GM19324 (cell line): ENCODE measurements at regions not wholly inside any gene's neighbourhood (a gene's known extent, or its start where the extent isn't known, plus 50 kb on each side); places are given as distances from the start of the nearest gene placed in this dataset.

Source experiments
- ATAC-seq: cut with Tn5 transposase; IDR thresholded peaks from one replicate; pipeline ENCODE4 v1.9.1; 2021; ENCODE audit warnings: mild to moderate bottlenecking, moderate library complexity; ENCODE audit not compliant: unreplicated experiment, low FRiP score

DNA sequence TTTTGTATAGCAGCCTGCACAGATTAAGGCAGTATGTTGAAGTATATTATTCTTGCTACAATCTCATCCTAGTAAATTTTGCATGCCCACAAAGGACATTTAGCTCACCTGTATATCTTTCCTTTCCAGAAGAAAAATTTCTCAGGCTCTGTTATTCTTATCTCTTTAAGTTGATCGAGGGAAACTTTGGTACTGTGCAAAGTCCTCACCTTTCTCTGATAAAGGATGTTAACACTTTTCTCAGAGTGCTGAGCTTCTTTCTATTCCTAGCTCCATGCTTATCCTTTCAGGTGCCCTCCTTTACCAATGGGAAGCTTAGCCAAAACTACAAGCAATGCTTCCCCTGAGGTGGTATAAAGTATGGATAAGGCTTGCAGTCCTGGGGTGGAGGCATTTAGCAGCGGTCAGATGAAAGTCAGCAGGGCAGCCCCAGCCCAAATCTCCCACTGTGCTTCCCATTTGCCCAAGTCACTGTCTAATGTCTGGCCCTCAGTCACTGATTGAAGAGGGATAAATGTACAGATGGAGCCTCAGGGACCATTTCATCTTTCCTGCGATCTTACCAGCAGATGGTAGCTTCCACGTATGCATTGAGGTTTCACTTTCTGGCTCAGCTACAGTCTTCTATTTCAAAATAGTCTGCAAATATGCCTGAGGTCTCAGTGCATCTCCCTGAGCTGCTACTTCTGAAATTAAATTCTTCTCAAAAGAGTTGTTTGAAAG lies 127.8 kb upstream of the P2RY1 start:
- no peak for ATAC-seq

DNA sequence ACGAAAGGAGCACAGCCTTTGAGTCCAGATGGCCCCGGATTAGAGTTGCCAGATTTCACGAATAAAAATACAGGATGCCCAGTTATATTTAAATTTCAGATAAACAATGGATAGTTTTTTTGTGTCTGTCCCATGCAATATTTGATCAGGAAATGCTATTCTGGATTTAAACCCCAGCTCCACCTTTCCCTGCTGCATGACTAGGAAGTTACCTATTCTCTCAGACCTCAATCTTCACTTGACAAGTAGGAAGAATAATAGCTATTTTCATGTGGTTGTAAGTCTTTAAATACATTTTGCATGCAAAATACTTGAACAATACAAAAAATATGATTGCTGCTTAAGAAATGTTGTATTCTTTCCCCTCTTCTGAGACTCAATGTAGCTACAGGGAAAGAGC lies 125.3 kb upstream of the P2RY1 start:
- ATAC-seq, result no peak

DNA sequence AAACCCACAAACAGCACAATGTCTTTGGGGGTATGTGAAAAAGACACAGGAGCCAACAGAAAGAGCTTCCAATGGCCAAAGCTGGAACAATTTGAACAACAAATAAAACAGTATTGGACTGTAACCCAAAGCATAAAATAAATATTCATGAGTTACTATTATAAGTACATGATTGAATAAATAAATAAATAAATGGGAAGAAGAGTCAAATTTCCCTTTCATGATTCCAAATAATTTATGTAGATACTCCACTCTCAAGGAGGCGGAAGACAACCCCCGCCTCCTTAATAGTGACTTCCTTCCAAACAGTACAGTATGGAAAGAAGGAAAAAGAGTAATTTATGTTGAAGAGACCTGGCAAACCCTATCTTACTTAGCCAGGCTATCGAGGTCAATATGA lies 124.4 kb upstream of the P2RY1 start:
- no peak for ATAC-seq

DNA sequence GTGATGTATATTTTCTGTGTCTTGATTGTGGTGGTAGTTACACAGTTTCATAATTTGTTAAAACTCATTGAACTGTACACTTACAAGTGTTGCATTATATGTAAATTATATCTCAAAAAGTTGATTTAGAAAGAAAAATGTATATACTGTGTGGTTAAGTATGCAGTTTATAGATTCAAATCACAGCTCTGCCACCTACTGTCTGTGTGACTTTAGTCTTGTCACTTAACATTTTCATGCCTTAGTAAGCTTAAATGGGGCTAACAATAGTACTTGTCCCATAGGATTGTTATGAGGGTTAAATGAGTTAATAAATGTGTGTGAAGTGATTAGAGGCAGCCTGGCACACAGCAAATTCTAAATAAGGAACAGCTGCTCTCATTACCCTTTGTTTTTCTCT lies 120.9 kb upstream of the P2RY1 start:
- no peak for ATAC-seq

DNA sequence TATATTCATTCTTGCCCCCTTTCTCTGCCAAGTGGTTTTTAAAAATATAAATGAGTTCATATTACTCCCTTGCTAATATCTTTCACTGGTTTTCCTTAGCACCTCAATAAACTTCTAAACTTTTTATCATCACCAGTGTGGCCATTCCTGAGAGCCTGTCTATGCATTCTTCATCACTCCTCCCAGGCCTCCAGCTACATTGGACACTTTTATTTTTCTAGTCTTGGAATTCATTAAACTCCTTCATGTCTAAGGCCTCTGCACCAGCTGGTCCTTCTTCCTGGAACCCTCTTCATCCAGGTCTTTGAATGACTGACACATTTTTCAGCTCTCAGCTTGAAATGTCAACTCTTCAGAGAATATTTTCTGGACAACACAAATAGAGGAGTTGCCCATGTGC lies 120.4 kb upstream of the P2RY1 start:
- ATAC-seq, result no peak

DNA sequence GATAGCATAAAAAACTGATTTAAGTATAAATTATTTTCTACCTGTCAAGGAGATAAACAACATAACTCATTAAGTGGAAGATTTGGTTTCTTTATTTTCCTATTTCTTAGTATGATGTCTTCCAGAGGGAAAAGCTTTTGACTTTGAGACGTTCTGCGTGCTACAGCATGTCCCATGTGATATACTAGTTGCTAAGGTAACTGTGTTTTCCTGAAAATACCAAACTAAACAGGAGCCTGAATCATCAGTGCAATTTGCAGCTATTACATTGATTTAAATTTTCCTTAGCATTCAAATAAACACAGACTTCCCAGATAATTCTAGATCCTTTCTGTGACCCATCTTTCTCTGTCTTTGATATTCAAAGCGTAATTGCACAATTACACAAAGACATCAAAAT lies 117.7 kb upstream of the P2RY1 start:
- no peak for ATAC-seq

DNA sequence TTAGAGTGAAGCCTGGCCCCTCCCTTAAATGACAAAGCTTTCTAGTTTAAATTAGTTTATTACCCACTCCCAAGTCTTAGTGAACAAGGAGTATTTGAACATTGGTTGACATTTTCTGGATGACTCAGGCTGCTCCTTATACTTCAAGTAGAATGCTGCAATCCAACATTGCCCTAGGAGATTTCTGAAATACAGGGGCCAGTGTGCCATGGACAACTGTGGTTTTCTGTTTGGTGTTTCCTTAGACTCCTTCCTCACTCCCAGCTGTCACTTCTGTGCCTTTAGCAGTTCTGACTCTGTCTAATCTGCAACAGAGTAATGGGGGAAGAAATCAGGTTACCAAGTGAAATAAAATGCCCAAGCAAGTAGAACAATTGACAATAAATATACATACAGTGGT lies 116.1 kb upstream of the P2RY1 start:
- no peak for ATAC-seq

DNA sequence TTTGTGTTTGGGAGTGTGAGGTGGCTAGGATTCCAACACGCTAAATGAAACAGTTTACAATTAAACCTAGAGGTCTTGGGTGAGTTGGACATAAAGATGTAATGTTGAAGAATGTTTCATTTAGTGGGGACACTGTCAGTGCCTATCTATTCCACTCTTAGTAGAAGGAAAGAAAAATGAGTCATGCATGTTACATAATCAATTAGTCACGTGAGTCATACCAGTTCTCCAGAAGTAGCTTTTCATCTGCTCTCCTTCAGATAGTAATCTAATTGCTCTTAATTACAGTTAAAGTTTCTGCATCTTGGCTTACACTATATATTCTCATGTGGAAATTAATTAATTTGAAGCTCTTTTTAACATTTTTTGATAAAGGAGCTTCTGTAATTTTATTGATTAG lies 115.7 kb upstream of the P2RY1 start:
- ATAC-seq, result no peak

DNA sequence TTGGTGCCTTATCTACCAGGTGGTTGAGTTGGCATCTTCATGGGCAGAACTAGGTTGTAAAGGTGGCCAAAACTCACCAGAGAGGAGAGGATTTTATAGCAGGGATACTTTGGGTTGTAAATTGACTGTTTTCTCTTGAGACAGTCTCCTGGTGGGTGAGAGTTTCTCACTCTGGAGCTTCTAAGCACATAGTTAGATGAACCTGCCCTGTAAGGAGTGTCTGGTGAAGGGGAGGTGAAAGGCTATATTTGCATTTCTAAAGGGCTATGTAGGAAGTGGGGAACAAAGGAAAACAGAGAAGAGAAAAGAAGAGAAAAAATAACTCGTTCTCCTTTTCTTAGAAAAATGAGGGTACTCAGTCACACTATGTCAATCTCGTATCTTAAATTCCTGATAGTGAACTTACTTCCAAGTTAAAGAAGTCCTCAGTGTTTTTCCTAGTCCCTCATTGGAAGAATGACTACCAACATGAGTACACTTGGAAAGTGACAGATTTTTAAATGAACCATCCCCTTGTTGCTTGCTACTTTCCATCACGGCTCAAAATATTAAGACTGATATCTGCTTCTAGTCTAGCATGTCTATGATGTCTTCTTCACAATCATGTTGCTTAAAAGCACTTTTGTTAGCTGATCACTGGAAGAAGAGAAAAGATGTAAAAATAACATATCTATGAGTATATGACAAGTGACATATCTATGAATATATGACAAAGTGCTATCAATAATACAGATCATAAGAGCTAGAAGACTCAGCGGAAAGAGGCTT lies 113.8 kb upstream of the P2RY1 start:
- no peak for ATAC-seq

DNA sequence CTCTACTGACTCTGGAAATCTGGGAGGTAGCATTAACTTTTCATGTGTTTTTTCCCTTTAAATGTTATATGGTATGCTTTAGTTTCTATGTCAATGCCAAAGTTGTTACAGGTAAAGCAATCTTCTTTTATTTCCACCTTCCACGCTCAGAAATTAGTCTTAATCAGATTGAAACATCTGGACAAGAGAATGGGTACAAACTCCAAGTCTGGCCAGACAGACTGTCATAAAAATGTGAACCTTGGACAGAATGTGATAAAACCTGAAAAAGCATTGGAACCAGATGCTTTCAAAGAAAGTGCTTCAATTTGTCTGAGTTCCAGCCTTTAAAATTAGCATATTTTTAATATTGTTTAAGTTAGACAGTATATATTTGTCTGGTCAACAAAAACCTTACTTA lies 110.7 kb upstream of the P2RY1 start:
- ATAC-seq, result no peak

DNA sequence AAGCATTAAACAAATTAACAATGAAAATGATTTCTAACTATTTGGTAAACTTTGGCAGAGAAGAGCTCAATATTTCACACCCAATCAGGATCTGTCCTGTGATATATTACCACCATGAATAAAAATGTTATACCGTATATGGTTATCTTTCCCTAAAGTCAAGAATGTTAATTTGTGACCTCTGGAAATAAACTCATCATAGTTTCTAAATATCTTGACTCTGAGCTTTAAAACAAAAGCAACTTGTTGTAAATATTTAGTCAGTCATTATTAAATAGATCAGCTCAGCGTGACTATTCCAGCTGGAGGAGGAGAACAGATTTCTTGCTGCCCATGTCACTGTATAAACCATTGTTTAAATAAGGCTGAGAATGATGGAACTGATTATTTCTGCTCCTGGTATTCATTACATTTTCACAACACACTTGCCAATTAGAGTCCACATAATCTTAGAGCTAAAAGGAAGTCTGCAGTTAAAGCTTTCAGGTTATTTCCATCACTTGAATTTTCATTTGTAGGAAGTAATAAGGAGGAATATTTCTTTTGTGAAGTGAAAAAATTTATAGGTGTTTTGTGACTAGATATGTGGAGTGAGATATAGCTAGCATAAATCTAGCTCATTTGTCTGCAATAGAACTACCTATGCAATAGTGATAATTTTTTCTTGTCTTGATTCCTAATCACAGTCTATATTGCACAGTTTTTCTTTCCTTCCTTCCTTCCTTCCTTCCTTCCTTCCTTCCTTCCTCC lies 106.5 kb upstream of the P2RY1 start:
- no peak for ATAC-seq

DNA sequence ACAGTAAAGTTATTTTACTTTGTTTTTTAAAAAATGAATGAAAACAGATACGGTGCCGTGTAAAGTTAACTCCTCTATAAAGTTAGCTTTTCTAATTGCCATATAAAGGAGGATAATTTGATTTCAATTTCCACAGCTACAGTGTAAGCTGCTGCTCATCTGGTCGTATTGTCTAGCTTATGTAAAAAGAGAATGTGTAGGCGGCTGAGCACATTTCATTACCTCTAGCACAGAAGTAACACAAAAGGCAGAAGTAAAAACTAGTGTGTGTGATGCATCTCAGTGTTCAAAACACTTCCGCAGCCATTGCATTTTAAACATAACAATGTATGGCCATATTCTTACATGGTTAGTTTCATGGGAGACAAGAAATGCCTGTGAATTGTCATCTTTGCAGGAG lies 105.0 kb upstream of the P2RY1 start:
- ATAC-seq, result no peak

DNA sequence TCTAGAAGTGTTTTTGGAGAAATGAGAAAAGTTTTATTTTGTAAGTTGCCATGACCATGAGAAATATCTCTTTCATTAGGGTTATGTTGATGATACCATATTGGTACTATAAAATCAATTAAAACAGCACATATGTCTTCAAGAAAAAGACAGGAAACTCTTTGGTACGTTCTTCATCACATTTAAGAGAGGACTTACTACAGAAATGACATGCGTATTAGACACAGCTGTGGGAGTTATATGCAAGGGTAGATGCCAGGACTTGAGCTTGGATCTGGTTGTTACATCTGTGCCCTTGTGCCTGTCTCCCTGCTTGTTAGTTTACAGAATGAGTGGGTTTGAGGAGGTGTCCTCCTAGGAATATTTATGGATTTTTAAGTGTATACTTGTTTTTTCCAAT lies 103.4 kb upstream of the P2RY1 start:
- ATAC-seq, result no peak

DNA sequence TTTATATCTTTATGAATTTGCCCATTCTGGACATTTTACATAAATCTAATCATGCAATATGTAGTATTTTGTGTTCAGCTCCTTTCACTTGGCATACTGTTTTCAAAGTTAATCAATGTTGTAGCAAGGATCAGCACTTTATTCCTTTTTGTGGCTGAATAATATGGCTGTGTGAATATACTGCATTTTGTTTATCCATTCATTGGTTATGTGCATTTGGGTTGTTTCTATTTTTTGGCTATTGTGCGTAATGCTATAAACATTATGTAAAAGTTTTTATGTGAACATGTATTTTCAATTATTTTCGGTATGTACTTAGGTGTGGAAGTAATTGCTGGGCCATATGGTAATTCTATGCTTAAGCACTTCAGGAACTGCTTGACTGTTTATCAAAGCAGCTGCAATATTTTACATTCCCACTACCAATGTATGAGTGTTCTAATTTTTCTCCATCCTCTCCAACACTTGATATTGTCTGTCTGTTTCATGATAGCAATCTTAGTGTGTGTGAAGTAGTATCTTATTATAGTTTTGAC lies 101.3 kb upstream of the P2RY1 start:
- no peak for ATAC-seq

DNA sequence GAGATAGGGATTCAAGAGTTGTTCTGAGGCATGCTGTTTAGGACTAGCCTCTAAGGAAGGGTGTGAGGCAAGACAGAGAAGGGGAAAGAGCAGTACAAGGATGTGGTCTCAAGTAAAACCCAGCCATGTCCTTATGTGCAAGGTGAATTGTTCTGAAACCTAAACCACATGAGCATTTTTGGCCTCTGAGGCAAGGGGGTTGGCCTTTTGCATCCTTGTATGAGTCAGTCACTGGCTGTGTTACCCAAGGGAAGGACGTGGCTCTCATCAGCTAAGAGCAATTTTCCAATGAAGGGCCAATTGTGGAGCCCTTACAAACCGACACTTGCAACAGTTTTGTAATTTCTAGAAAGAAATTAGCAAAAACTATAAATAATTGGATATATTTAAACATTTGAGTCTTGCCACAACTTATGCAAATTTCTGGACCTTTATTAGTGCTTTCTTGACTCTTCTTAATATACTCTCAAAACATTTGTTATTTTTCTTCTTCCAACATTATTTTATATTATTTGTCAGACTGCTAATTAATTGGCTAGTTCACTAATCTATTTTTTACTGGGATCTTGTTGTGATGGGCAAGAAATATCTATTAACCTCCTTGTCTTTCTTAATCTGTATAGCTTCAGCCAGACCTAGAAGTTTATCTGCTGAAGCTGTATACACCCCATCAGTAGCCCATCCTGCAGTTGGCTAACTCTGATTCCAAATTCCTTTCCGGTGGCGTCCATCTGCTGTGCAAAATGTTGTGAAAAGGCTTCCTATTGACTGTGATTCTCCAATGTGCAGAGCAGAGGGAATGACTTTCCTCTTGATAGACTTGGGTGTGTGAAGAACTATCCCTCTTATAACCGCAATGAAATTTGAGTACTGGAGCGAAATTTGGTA lies 97.7 kb upstream of the P2RY1 start:
- ATAC-seq, result peak; percentile 93

DNA sequence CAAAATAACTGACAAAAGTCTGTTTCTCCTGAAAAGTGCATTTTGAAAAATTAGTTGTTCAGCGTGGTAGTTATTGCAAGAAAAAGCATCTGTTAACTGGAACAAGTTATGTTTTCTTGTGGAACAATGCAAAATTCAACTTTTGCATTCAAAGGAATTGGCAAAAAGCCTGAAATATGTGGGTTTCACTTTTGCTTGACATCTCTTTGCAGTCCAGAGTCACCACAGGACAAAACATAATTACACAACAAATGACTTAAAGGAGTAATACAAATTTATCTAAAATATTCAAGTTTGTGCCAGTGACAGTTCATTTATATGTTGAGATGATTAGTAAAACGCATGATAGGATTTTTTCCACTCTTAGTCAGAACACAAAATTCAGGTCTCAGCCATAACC lies 96.3 kb upstream of the P2RY1 start:
- peak; percentile 50 for ATAC-seq

DNA sequence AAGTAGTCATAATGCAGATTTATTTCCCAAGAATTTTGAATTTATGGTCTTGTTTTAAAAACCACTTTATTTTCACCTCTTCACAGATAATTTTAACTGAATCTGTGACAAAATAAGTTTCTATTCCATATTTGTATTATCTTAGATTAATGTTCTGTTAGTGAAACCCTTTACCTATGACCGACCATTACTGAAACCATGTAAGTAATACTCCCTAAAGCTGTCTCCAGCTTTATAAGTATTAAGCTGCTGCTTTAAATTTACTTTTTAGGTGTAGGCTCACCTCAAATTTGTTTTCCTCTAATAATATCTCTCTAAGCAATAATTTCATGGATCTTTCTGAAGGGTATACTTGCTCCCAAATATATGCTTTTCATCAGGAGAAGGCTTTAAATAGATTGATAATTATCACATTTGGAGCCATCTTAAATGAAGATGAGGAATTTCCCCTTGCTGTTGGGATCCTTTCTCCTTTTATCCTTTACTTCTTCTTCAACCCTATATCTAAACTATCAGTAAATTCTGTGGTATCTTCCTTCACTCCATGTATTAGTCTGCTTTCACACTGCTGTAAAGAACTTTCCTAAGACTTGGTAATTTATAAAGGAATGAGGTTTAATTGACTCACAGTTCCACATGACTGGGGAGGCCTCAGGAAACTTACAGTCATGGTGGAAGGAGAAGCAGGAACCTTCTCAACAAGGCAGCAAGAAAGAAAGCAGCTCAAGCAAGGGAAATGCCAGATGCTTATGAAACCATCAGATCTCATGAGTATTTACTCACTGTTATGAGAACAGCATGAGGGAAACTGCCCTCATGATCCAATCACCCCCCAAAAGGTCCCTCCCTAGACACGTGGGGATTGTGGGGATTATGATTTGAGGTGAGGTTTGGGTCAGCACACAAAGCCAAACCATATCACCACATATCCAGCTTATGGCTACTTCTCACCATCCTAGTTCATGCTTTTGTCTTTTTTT lies 92.3 kb upstream of the P2RY1 start:
- peak; percentile 41 for ATAC-seq

DNA sequence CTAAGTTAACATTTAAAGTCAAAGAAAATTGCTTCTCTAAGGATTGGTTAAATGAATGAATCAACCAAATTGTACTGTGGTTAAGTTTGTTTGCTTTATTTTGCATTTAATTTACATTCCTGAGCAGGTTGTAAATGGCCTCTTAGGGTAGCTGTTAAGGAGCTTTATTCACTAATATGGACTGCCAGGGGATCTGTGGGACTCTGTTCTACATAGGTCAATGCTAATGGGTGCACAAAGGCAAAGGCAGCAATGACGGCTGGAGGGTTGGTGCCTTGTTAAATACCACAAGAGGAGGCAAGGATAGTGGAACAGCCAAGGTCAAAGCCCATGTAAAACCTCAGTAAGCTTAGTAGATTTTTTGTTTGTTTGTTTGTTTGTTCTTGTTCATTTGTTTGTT lies 89.3 kb upstream of the P2RY1 start:
- no peak for ATAC-seq

DNA sequence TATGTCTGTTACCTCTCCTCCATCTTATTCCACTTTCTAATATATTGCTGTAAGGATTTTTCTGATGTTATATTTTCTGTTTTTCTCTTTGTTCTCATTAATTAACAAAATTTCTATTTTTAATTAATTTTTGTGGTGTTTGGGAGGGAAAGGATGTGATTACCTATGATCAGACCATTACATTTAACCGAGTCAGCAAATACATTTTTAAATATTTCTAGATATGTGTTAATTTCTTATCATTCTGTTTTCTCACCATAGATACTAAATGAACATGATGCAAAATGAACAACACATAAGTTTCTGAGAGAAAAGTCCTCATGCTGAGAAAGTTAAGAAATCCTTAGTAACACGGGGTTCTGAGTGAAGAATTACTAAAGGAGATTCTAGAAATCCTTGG lies 80.6 kb upstream of the P2RY1 start:
- ATAC-seq, result no peak
